Fibroblast of upper back skin (primary cell): ENCODE measurements at regions not wholly inside any gene's neighbourhood (a gene's known extent, or its start where the extent isn't known, plus 50 kb on each side); places are given as distances from the start of the nearest gene placed in this dataset.

Source experiments
- DNase-seq: peaks from one replicate; pipeline ENCODE4 v3.0.0-alpha.2; 2013

DNA sequence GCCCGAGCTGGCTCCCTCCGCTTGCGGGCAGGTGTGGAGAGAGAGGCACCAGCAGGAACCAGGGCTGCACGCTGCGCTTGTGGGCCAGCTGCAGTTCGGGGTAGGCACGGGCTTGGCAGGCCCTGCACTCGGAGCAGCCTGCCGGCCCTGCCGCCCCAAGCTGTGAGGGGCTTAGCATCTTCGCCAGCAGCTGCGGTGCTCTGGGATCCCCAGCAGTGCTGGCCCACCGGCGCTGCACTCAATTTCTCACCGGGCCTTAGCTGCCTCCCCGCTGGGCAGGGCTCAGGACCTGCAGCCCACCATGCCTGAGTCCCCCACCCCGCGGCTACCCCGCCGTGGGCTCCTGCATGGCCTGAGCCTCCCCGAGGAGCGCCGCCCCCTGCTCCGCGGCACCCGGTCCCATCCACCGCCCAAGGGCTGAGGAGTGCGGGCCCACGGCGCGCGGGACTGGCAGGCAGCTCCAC, 434.4 kb upstream of the RGPD4 start:
- DNase-seq = no peak

DNA sequence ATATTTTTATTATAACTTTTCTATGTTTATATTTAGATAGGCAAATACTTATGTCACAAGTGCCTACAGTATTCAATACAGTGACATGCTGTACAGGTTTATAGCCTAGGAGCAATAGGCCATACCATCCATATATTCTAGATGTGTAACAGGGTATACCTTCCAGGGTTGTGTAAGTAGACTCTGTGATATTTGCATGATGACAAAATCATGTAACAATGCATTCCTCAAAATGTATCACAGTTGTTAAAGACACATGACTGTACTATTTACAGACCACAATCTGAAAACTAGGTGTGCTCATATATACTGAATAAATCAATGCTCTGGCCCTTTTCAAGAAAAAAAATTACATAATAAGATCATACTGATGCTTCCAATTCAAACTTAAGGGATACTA, 433.2 kb upstream of the RGPD4 start:
- peak; percentile 62 for DNase-seq

DNA sequence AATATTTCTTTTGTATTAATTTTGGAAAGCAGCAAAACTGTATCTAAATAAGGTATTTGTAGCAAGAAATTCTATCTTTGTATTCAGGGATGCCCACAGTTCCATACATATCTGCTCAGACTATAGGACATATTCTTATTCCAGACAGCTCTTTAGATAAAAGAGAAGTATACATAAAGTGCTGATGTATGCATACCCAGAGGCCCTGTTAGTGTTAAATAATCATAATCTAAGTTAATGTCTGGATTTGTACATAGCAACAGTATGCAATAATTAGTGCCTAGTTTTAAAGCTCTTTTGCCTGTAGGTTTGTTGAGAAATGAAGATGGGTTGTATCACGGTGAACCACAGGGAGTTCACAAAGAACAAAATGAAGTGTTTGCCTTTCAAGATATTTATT, 428.0 kb upstream of the RGPD4 start:
- no peak for DNase-seq

DNA sequence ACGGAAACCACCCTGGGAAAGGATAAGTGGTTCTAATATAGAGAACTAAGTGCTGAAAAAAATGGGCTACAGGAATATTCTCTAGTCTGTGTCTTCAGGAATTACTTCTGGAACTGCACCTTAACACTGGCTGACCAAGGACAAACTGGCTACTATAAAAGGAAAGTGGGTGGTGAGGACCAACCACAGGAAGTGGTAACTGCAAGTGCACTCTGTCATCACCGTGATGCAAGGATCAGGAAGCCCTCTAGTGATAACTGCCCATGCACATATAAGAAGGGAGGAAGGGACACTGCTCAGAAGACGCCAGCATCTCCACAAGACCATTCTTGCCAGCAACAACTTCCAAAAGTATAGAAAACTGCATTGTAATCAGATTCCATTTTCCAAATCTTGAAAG, 424.4 kb upstream of the RGPD4 start:
- DNase-seq = no peak

DNA sequence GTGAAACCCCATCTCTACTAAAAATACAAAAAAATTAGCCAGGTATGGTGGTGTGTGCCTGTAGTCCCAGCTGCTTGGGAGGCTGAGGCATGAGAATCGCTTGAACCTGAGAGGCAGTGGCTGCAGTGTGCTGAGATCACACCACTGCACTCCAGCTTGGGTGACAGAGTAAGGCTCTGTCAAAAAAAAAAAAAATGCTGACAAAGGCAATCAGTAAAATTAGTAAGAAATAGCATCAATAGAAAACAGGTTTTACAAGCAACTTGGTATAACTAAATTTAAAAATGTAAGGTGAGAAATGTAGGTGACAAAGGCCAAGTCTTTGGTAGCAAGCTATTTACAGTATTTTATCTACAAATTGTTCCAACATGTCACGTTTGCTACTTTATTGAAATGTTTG, 421.4 kb upstream of the RGPD4 start:
- no peak for DNase-seq

DNA sequence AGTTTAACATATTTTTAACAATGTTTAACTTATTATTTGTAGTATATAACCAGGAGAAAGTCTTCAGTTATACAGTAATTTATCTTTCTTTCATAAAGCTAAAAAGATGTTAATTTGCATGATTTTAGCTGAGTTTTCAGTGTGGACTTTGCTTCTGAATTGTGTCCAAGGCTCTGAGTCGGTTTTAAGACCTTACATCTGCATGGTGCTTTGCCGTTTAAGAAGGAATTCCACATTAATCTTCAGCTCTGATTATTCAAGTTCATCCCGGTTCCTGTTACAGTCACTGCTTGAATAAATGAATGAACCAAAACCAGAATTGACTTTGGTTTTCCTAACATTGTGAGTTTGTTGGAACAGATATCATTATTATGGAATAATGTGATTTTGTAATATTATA, 419.7 kb upstream of the RGPD4 start:
- DNase-seq = no peak

DNA sequence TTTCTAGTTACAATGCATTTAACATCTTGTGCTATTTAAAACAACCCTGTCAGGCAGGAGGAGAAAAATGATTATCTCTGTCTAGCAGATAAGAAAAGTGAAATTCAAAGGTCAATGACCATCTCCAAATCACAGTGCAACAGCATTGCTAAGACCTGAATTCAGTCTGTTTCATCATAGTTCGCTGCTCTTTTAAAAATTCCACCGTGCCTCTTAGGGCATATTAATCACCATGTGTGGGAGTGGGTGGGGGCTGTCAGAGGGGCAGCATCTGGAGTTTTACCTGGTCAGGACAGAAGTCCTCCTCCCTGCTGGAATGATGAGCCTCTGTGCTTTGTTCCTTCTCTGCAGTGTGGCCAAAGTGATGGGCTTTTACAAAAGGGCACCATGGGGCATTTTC, 418.7 kb upstream of the RGPD4 start:
- no peak for DNase-seq

DNA sequence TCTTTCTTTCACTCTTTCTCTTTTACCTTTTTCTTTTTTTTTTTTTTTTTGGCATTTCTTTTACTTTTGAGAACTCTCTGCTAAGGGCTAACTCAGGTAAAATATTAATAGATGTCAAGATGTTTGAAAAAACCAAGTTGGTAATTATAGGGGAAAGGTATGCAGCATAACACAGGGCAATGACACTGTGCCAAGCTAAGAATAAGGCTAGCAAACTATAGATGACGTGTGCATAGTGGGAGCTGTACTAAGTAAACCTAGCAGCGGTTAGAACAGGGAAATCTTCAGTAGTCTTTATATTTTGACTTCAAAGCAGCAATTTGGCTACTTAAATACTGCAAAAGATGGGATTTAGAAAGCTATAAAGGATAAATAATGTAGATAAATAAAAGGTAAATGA, 415.4 kb upstream of the RGPD4 start:
- no peak for DNase-seq

DNA sequence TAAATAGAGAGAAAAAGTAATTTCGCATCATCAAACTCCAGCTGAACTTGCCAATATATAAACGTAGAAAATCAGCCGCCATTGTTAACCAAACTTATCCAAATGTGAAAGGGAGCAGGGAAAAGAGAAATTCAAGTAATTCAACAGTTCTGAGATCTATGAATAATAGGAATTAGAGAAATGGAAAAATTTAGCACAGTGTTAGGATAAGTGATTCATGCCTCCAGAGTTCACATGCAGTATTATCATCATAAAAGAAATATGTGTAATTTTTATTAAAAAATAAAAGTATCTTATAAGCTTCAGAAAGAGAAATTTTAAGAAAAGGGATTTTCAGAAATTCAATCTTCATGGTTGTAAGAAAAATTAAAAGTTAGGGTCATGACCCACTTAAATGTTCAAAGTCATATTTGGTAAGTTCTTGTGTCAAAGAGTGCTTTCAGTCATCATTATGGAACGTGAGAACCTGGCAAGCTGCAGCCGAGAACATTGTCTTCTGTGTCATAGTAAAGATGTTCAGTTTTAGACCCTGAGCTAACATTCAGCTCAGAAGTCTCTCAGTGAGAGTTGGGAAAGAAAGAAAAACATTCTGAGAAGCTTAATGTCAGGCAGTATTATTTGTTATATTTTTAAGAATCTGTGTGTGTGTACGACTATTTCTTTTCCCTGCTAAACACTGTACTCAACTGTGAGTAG, 414.3 kb upstream of the RGPD4 start:
- DNase-seq = peak; percentile 64

DNA sequence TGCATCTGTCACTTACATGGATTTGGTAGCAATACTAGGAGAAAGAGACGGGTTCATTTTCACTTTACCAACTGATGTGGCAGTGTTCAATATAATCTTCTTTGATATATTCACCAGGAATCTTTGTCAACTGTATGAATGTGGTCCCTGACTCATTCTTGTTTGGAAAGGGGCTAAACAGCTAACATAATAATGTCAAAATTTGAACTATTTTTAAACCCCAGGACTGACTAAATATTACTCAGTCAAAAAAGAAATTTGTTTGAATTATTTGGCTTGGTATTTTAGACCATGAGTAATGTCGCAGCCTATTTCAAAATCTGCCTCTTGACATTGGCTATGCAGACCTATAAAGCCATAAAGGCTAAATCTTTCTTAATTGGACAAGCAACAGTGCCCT, 413.7 kb upstream of the RGPD4 start:
- DNase-seq = peak; percentile 76

DNA sequence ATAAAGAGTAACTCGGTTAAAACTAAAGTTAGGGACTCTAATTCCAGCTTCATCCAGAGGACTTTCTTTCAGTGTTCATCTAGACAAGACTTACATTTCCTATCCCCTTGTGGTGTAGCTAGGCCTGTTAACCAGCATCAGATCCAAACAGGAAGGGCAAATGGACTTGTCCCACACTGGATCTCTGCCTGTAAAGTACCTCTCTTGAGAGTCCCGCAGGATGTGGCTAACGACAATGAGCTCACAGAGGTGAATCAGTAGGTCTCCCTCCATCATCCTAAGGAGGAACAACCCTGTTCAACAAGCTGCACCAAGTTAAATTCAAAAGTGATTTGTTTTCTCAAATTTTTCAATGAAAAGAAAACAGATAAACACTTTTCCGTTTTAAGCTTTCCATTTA, 412.3 kb upstream of the RGPD4 start:
- DNase-seq = peak; percentile 17

DNA sequence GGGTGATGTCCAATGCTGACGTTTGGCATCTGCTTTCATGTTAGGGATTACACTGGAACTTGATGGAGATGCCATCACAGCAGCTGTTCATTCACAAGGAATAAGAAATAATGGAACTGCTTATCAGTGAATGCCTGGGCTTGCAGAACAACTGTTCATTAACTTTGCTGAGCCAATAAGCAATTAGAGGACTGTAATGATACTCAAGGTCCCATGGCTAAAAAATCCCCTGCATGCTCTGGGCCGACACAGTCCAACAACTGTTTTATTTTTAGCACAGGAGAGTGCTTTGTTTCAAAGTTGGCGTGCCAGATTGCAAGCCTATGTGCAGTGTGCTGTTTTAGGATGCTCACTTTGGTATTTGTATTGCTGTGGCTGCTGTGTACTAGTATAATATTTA, 408.0 kb upstream of the RGPD4 start:
- DNase-seq = no peak

DNA sequence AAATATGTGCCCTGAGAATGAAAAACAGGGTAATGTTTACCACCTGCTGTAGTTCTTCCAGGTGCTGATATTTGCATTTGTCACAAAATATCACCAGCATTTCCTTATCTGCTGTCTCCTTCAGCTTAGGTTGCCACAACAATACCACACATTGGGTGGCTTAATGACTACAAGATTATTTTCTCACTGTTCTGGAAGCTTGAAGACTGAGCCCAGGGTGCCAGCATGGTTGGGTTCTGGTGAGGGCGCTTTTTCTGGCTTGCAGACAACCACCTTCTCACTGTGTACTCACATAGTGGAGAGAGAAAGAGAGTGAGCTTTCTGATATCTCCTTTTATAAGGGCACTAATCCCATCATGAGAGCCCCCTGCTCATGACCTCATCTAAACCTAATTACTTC, 407.5 kb upstream of the RGPD4 start:
- no peak for DNase-seq

DNA sequence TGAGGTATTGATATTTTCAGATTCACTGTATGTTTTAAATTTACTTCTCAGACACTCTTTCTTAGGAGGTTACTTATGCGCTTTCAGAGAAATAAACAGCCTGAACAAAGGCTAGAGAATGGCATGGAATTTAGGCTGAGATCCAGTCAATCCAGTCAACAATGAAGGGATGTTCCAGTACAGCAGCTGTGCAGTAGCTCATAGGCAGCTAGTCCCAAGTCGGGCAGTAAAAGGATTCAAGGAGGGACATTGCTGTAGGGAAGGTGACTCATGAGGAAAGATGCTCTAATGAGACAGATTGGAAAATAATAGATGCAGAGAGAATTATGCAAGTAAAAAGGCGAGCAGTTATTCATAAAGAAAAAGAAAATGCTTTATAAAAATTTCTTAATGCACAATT, 397.9 kb upstream of the RGPD4 start:
- no peak for DNase-seq

DNA sequence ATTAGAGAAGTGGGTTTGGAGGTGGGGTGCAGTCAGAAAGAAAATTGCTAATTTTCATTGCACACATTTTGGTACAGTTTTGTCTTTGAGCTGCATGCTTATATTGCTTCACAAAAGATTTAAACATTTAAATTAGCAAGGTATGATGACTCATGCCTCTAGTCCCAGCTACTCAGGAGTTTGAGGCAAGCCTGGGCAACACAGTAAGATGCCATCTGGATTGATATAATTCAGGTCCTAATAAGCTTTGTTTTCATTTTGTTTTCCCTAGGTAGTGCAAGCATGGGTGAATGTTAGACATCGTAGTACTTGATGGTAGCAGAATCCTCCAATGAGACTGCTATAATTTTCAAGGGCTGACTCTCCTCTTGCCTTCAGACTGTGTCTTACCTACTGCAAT, 396.7 kb upstream of the RGPD4 start:
- no peak for DNase-seq

DNA sequence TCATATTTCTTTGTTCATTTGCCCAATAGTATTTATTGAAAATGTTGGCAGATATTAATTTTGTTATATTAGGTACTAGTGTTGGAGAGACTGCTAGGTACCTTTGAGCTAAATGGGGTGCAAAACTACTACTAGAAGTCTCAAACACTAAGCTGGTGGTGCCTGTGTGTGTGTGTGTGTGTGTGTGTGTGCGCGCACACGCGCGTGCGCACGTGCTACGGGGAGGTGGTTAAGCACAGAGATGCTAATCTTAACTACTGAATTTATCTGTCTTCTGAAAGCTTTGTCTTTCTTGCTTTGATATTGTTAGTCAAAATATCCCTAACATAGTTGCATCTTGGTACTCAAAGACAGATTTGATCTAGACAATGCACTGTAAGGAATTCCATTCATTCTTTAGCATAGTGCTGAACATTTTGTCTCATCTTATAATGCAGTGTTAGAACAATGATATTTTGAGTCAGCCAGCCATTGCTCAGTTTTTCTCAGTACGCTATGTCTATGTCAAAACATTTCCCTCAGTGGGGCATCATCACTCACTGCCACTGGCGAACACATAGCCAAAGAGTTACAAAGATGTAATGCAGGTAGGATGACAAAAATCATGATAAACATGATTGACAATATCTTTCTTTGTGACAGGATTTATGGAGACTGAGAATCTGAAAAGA, 396.0 kb upstream of the RGPD4 start:
- DNase-seq = no peak

DNA sequence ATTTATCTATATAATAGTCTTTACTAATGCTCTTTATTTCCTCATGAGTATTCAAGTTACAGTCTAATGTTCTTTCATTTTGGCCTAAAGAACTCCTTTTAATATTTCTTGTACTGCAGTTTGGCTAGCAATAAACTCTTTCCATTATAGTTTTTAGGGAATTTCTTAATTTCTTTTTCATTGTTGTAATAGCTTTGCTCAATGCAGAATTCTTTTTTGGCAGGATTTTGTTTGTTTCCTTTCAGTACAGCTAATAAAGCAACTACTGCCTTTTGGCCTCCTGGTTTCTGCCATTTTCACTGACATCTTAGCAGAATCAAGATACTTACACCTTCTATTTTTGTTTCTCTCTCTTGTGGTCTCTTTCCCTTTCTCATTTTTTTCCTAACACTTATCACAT, 390.4 kb upstream of the RGPD4 start:
- DNase-seq = no peak

DNA sequence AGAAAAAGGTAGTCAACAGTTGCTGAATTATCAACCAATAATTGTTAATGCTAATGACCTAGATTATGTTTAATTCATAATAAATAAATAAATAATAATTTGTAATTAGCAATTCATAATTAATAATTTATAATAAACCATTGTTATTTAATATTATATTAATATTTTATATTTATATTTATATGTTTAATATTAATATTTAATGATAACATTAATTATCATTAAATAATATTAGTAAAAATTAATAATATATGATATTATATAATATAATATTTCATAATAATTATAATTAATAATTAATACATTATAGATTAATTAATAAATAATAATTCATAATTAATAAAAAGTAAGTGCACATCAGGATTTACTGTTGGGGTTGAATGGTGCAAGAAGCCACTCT, 389.4 kb upstream of the RGPD4 start:
- no peak for DNase-seq

DNA sequence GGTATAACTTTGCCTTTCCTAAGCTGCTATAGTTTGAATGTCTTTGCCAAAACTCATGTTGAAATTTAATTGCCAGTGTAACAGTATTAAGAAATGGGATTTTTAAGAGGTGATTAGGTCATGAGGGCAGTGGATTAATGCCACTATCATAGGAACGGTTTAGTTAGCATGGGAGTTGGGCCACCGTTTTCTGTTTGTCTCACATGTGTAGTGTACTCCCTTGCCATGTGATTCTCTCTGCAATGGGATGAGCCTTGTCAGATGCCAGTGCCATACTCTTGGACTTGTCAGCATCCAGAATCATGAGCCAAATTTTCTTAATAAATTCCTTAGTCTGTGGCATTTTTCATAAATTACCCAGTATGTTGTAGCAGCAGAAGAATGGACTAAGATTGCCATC, 388.9 kb upstream of the RGPD4 start:
- no peak for DNase-seq

DNA sequence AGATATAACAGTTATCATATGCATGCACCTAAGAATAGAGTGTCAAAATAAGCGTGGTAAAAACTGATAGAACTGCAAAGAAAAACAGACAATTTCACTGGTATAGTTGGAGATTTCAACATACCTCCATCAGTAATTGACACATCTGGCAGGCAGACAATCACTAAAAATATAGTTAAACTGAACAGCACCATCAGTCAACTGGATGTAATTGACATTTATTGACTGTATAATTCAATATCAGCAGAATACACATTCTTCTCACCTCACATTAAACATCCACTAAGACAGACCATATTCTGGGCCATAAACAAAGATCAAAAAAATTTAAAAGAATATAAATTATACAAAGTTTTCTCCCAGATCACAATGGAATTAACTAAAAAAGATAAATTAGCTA, 378.5 kb upstream of the RGPD4 start:
- no peak for DNase-seq

DNA sequence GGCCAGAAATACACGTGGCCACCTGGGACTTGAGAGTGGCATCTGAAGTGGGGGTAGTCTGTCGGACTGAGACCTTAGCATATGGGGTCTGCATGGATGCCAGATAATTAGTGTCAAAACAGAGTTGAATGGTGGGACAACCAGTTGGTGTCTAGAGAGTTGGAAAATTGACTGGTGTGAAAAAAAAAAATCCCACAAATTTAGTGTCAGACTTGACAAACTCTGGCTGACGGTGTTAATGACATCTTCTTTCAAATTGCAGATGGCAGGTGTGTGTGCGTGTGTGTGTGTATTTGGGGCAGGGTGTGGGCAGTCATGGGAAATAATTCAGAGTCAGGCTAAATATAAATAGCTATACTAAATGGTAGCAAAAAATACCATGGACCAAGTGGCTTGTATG, 365.4 kb upstream of the RGPD4 start:
- DNase-seq = no peak

DNA sequence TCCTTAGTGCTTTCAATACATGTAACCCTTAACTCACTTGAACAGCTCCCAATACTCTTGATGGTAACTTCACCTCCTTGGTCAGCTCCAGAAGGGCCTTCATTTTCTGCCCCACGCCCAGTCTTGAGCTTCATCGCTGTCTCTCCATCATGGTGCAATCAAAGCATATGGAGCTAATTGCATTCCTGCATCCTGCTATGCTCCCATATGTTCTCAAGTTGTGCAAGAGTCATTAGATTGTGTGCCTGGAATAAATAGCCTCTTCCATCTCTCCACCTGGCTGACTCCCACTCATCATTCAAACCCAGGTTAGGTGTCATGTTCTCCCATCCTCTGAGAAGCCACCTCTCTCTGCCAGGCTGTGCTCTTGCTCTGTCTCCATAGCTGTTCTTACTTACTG, 364.5 kb upstream of the RGPD4 start:
- peak; percentile 1 for DNase-seq

DNA sequence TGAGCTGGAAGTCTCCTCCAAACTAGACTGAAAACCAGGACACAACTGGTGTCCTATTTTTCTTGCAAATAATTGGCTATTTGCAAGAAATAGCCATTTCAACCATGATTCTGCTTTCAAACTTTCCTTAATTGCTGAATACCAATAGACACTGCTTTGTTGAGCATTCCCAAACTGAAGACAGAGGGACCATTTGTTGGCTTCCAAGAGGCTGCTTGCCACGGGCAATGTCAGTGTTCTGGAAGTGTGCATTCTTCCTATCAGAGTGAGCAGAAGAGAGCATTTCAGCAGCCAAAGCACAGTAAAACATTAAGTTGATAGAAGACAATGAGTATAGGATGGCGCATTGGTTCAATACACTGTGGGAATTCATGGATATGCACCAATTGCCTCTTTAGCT, 360.5 kb upstream of the RGPD4 start:
- DNase-seq = no peak

DNA sequence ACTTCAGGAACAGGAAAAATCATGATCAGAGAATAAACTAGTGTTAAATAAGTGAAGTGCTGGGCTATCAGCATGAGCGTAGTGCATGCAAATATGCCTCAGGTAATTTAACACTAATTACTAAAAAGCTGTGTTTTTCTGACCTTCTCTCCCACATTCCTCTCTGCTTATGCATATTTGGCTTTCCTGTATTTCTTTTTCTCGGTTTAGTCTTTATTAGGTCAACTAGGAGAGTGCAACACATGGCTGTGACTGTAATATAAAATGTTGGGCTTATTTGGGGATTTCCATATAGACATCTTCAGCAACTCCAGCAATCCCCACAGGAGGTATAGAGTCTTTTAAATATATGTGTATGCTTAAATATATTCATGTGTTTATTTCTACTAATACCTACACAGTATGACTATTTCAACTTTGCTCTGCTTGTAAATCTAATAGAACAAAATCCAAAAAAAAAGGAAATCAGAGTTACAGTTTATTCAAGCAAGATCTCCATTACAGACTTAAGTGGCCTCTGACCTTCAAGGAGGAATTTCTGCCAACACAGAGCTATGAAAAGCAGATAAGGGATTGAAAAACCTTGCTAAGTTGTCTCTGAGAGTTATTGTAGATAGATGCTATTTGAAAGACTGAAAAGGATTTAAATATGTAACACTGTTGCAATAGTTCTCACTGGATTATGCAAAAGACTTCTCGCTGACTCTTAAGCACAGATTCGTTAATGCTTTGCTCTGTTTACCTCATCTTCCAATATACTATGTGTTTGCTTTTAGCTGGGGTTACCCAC, 359.5 kb upstream of the RGPD4 start:
- DNase-seq = no peak
